HK-2 (cell line): ENCODE measurements at regions not wholly inside any gene's neighbourhood (a gene's known extent, or its start where the extent isn't known, plus 50 kb on each side); places are given as distances from the start of the nearest gene placed in this dataset.
"Not testable (repeated sequence)": the region's sequence is repeated elsewhere in the genome, so short reads cannot be mapped to it uniquely, and the experiment has no call there.

Experiments used
- DNase-seq: peaks from one replicate; pipeline ENCODE4 v3.0.0-alpha.2; 2018; ENCODE audit not compliant: unreplicated experiment

DNA sequence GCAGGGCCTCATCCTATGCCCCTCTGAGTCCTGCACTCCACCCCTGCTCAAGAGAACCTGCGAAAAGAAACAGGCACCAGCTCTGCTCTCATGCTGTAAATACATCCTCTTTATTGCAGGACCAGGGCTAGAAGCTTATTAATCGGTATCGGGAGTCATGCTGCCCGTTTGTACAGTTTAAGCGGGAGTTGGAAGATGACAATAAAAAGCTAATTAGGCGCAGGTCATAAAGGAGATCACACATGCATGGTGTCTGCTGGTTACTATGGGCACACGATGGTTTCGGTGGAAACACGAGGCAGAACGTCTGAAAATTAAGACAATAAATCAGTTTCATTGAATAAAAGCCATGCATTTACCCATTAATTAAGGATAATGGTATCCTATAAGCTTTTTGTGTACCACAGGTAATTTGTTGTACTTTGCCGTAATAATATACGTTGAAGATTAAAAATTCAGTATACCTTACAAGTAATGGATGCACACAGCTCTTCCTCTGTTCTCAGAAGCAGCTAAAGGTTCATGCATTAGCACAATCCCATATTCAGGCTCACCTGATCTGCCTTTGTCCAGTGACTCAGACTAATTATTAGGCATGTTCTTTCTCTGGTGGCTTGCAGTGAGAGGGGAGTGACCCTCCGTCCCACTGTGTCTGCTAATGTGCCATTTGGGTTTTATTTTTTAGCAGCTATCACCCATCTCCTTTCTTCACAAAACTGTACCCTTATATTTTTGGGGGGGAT, 406.0 kb downstream of the TSHZ3 start:
- DNase-seq = no peak

- no peak for DNase-seq
These were observed 406.6 kb downstream of the TSHZ3 start for GRCh38 chr19:30942636-30943035.

GRCh38 chr19:30941591-30941990, 407.6 kb downstream of the TSHZ3 start:
- no peak for DNase-seq

DNA sequence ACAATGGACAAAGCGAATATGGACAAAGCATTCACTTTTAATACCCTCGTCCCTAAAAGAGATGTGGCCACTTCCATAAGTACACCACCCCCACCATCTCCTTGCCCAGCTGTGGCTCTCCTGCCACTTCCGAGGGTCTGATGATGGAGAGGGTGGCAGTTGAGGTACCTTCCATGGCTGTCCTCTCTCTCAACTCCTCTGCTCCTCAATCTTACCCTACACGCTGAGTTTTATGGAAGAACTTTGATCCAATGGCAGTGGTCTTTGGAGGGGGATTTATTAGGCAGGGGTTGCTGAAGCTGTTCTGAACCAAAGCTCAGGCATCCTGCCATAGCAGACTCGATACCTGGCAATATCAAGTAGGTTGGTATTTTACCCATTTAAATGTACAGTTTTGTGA, 413.0 kb downstream of the TSHZ3 start:
- no peak for DNase-seq

GRCh38 chr19:30935146-30935545, 414.1 kb downstream of the TSHZ3 start:
- DNase-seq = no peak

DNA sequence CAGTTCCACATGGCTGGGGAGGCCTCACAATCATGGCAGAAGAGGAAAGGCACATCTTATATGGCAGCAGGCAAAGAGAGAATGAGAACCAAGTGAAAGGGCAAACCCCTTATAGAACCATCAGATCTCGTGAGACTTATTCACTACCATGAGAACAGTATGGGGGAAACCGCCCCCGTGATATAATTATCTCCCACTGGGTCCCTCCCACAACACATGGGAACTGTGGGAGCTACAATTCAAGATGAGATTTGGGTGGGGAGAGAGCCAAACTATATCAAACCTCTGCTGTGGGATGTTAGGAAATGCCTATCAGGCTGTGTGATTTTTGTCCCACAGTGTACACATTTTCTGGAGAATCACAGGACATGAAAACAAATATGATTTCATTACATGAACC, 415.8 kb downstream of the TSHZ3 start:
- DNase-seq = not testable (repeated sequence)

DNA sequence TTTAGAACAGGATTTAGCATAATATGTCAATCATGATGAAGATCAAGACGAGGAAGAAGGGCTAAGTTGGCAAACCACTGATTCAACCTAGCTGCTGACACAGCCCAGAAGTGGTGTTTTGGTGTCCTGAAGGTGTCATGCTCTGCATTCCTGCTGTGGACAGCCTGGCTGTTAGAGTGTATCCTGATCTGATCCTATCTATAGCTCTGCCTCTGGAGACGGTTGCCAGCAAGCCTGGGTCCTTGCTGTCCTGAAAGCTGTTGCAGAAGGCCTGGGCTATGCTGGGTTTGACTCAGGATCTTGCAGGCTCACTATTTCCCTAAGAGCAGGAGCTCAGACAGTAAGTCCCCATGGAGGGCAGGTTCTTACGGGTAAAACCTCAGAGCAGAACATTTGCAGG, 416.4 kb downstream of the TSHZ3 start:
- no peak for DNase-seq

DNA sequence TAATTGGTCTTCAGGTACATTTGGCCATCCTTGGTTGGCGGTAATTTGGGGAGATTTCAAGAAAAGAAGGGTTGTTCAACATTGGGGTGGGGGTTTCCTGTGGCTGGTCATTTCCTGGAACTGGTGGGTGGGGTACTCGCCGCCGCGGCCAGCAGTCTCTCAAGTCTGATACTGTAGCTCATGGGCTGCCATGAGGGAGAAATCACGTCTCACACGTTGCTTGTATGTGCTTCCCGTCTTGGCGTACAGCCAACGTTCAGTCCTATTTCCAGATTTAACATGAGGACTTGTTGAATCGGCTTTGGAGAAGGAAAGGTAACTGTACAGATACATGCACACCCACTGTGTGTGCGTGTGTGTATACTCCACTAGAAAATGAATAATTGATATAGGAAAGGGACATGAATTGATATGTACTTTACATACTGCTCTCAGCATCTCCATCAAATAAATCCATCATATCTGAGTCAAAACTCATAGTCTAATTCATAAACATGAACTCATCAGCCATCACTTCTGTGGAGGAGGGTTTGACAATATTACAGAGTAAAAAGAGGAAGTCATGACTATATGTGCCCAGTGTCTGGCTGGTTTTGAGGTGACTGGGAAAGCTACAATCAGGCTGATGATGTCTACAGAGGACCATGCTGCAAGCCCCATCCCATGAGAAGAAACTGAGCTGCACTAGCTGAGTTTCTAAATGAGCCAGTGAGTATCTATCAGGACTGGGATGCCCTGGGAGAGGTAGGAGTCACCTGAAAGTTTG, 418.1 kb downstream of the TSHZ3 start:
- no peak for DNase-seq

DNA sequence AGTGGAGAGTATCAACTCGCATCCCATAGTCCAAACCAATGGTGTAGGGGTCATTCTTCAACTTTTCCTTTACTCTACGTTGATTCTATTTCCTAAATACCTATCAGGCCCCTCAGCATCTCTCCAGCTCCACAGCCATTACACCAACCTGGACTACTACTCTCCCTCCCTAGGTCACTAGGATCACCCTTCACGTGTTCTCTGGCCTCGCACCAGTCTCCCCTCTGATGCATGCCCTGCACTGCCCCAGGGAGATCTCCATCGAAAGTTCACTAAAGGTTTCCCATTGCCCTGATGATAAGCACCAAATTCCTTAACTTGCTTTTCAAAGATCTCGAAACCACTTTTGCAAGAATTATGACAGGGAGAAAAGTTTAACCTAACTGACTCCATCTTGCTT, 421.5 kb downstream of the TSHZ3 start:
- no peak for DNase-seq

- no peak for DNase-seq
These were observed 424.6 kb downstream of the TSHZ3 start for GRCh38 chr19:30924670-30925069.

- no peak for DNase-seq
These were observed 425.1 kb downstream of the TSHZ3 start for GRCh38 chr19:30924069-30924636.

- DNase-seq = no peak
These were observed 425.6 kb downstream of the TSHZ3 start for GRCh38 chr19:30923621-30924020.

- no peak for DNase-seq
These were observed 426.1 kb downstream of the TSHZ3 start for GRCh38 chr19:30923096-30923495.

DNA sequence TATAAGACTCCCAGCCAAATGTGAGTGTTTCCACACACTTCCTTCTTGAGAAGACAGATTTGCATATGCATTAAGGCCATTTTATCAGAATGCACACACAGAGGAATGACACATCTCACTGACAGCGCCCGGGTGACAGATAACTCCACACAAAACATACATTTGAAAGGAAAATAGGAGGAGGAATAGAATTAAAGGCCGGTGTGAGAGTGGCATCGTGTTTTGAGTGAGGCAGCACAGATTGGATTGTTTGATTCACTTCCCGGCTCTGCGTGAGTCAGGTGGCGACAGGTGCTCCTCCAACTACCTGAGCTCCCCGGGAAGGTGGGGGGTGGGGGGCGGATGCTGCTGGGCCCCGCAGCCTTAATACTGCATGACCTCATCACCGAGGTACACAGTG, 429.0 kb downstream of the TSHZ3 start:
- no peak for DNase-seq

DNA sequence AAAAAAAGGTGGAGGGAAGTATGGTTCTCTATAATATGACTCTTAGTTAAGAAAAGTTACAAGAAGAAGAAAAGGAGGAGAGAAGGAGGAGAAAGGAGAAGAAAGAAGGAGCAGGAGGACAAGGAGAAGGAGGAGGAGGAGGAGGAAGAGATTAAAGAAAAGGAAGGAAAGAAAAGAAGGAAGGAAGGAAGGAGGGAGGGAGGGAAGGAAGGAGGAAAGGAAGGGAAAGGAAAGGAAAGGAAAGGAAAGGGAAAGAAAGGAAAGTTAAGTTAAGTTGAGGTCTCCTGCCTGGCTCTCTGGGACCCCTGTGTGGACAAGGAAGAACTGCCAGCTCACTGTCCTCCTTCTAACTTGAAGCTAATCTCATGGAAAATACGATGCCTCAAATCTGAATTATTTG, 429.5 kb downstream of the TSHZ3 start:
- no peak for DNase-seq

DNA sequence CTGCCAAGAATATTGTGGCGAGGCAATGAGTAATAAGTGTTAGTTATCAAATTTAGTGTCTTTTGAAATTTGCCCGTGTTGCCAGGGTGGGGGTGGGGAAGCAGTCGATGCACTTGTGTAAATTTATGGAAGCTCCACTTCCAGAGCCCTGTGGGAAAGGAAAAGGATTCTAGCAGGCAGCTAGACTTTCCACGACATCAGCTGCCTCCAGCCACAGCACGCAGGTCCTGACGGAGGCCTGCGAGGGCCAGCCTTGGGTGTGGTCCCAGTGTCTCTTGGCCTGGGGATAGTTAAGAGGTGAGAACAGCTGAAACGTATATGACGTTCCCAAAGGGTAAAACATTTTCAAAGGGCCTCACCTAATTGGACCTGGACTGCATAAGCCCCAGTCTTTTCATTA, 433.0 kb downstream of the TSHZ3 start:
- DNase-seq = no peak

DNA sequence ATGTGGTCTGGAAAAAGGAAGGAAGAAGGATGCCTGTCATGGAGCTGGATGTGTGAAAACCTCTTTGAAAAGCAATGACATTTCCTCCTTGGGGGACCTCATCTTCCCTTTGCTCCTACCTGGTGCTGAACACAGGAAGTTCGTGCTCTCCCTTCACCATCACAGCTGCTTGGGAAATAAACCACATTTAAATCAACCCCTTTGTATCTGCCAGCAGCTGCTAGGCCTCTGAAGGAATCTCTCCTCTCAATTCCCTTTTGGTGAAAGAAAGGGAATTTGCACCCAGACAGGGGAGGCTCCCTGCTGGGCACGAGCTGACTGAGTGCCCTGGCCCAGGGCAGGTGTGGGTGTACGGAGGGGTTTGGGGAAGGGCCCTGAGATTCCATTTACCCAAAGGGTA, 437.7 kb downstream of the TSHZ3 start:
- DNase-seq = no peak

DNA sequence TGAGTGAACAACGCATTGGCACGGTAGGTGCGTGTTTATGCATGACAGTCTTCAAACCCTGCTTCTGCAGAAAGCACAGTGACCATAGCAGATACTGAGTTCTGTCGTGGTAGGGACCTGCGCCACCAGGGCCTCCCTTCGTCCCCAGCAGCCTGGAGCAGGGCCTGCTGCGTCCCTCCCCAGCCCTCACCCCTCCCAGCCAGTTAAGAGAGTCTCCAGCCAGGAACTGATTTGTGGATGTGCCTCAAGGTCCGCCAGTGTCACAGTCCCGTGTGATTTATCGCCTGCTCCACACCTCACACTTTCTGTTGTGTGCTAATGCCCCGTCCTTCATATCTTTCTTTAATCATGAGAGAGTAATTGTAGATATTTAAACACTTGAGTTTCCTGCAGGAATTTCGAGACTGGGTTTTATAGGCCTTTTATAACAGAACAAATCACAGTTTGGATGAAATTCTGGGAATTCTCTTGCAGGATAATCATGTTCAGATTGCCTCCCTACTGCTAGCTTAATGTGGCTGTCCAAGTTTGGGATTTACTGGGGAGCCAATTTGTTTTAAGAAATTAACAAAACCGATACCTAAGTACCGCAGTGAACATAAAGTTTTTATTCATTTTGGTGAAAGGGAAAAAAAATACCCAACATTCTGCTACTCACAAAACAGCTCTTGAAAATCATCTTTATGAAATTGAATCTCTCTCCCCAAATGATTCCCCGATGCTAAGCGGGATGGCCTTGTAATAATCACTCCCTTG, 438.6 kb downstream of the TSHZ3 start:
- DNase-seq = no peak

GRCh38 chr19:30909216-30909615, 440.0 kb downstream of the TSHZ3 start:
- no peak for DNase-seq

DNA sequence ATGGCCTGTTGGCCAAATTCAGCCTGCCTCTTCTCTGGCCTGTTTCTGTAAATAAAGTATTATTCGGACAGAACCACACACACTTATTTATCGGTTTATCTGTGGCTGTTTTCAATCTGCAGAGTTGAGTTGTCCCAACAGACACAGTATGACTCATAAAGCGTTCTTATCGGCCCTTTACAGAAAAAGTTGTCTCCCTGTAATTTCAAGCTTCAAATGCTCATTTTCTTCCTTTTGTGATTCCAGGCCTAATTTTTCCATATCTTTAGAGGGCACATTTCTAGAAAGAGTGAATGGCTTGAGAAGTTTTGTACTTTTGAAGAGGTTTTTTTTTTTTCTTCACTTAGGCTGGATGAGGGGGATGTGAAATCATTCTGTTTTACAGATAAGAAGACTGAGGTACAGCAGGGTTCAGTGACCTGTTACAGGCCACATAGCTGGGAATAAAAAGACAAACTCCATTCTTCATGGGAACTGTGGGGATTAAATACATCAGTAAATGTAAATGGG, 440.9 kb downstream of the TSHZ3 start:
- DNase-seq = no peak

DNA sequence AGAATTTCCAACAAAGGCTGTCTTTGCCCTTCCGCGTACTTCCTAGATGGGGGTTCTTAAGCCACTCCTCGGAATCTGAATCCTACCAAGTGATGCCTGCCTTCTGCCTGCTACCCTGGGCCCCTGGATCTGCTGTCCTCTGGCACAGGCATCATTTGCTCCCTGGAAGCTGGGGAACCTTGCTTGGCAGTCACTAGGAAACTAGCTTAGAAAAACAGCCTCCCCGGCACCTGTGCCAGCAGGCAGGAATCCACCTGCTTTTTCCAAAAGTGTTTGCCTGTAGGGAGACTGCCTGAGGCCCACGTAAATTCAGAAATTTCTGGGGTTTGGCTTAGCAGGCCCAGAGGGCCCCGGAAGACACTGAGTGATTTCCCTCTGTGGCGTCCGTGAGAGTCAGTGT, 442.4 kb downstream of the TSHZ3 start:
- DNase-seq = no peak

- DNase-seq = no peak
These were observed 449.2 kb downstream of the TSHZ3 start for GRCh38 chr19:30900051-30900450.
